CD4-positive, CD25-positive, alpha-beta regulatory T cell (primary cell): ENCODE measurements at regions not wholly inside any gene's neighbourhood (a gene's known extent, or its start where the extent isn't known, plus 50 kb on each side); places are given as distances from the start of the nearest gene placed in this dataset.
"Not testable (repeated sequence)": the region's sequence is repeated elsewhere in the genome, so short reads cannot be mapped to it uniquely, and the experiment has no call there.

Experiments
- ATAC-seq, 2 donors: fragments of 150-1000 bp; cut with Tn5 transposase; one replicate each; pipeline ENCODE4 v1.10.0; 2021; ENCODE audit warnings: low read depth in 2 of 2, moderate number of reproducible peaks in 2 of 2, moderate library complexity in 1 of 2
- DNase-seq, 3 donors: peaks; one replicate each; pipeline versions ENCODE4 v3.0.0 to v3.0.0-alpha.2; 2012 to 2022; ENCODE audit warnings: mixed read lengths in 1 of 3
- H3K27ac ChIP-seq: one replicate; pipeline ENCODE4 v1.7.0; 2013; ENCODE audit warnings: mild to moderate bottlenecking, low read length; ENCODE audit not compliant: insufficient read depth, poor library complexity, severe bottlenecking
- H3K27me3 ChIP-seq: one replicate; pipeline ENCODE4 v1.7.0; 2013; ENCODE audit warnings: low read length; ENCODE audit not compliant: control insufficient read depth, insufficient read depth
- H3K36me3 ChIP-seq: one replicate; pipeline ENCODE4 v1.7.0; 2013; ENCODE audit warnings: mild to moderate bottlenecking, low read length, moderate library complexity; ENCODE audit not compliant: control insufficient read depth, insufficient read depth
- H3K4me1 ChIP-seq: 2 replicates; pipeline ENCODE4 v1.7.0; 2013; ENCODE audit warnings: mild to moderate bottlenecking, low read length; ENCODE audit not compliant: insufficient read depth, control insufficient read depth, poor library complexity, severe bottlenecking
- H3K4me3 ChIP-seq: one replicate; pipeline ENCODE4 v1.7.0; 2013; ENCODE audit warnings: low read depth, mild to moderate bottlenecking, low read length, moderate library complexity
- H3K9me3 ChIP-seq, 2 experiments: 1 replicate in 1 of 2; 2 replicates in 1 of 2; pipeline ENCODE4 v1.7.0; 2013; ENCODE audit warnings: low read length in 2 of 2, mild to moderate bottlenecking in 1 of 2, moderate library complexity in 1 of 2; ENCODE audit not compliant: control insufficient read depth in 2 of 2
- H3K27ac Mint-ChIP-seq, 3 donors: one replicate each; pipeline ENCODE4 v1.8.0; 2020 to 2022; ENCODE audit warnings: mild to moderate bottlenecking in 3 of 3, mixed read lengths in 3 of 3, moderate library complexity in 2 of 3
- H3K27me3 Mint-ChIP-seq: one replicate; pipeline ENCODE4 v1.8.0; 2022; ENCODE audit warnings: mild to moderate bottlenecking, mixed read lengths
- H3K36me3 Mint-ChIP-seq: one replicate; pipeline ENCODE4 v1.8.0; 2020; ENCODE audit warnings: mixed read lengths
- H3K4me1 Mint-ChIP-seq, 4 donors: one replicate each; pipeline ENCODE4 v1.8.0; 2020 to 2022; ENCODE audit warnings: mixed read lengths in 4 of 4, mild to moderate bottlenecking in 1 of 4
- H3K4me3 Mint-ChIP-seq, 4 donors: one replicate each; pipeline ENCODE4 v1.8.0; 2020 to 2022; ENCODE audit warnings: mild to moderate bottlenecking in 4 of 4, mixed read lengths in 4 of 4, moderate library complexity in 3 of 4
- H3K9me3 Mint-ChIP-seq, 7 donors: one replicate each; pipeline ENCODE4 v1.8.0; 2020 to 2022; ENCODE audit warnings: mixed read lengths in 7 of 7, mild to moderate bottlenecking in 3 of 7, moderate library complexity in 2 of 7

DNA sequence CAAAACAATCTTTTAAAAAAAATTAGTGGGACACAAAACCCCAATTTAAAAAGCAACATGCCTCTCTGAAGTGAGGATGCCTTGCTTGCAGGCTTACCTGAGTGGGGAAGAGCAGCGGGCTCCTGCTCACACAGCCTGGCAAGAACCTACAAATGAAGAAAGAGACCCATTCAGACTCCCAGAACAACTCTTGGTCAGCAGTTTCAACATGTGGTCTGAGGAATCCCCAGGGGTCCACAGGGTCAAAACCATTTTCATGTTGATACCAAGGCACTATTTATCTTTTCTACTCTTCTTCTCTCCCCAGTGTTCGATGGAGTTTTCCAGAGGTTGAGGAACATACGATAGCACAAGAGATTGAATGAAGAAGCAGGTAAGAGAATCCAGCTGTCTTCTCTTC is 55.9 kb downstream of the SIPA1L2 start:
- H3K4me3 Mint-ChIP-seq, result no peak overlapping the region
- Histone ChIP-seq H3K4me1 (no peaks in the 10 kb centered on the region), H3K27ac (no peak overlapping the region), H3K9me3 (no peaks in the 10 kb centered on the region), H3K36me3 (no peaks in the 10 kb centered on the region), H3K4me3 (no peak overlapping the region), H3K27me3 (no peaks in the 10 kb centered on the region)
- ATAC-seq (no peak), DNase-seq (no peak)
- H3K9me3 Mint-ChIP-seq, result peaks cover 0 to 4% (median 2%) of the 10 kb centered on the region in 7 donors
- peaks cover 2 to 16% (median 5%) of the 10 kb centered on the region in 4 donors for H3K4me1 Mint-ChIP-seq
- no peaks in the 10 kb centered on the region for H3K36me3 Mint-ChIP-seq
- no peak overlapping the region for H3K27ac Mint-ChIP-seq
- peaks cover 4% of the 10 kb centered on the region for H3K27me3 Mint-ChIP-seq

DNA sequence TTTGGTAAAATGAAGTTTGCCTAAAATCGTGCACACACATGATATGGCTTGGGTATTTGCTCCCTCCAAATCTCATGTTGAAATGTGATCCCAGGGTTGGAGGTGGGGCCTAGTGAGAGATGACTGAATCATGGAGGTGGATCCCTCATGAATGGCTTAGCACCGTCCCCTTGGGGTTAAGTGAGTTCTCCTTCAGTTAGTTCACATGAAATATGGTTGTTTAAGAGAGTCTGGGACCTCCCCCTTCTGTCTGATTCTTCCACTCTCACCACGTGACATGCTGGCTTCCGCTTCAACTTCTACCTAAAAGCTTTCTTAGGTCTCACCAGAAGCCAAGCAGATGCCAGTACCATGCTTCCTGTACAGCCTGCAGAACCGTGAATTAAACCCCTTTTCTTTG is 58.4 kb downstream of the SIPA1L2 start:
- Mint-ChIP-seq H3K27me3 (peaks cover 4% of the 10 kb centered on the region), H3K27ac (no peak overlapping the region), H3K4me3 (no peak overlapping the region), H3K4me1 (peaks cover 0 to 2% (median 0%) of the 10 kb centered on the region in 4 donors), H3K9me3 (peaks cover 0 to 4% (median 0%) of the 10 kb centered on the region in 7 donors), H3K36me3 (no peaks in the 10 kb centered on the region)
- ATAC-seq, result no peak
- no peaks in the 10 kb centered on the region for H3K36me3 ChIP-seq
- no peak overlapping the region for H3K27ac ChIP-seq
- H3K9me3 ChIP-seq, result no peaks in the 10 kb centered on the region
- no peak for DNase-seq
- H3K4me3 ChIP-seq, result no peak overlapping the region
- no peaks in the 10 kb centered on the region for H3K27me3 ChIP-seq
- no peaks in the 10 kb centered on the region for H3K4me1 ChIP-seq

DNA sequence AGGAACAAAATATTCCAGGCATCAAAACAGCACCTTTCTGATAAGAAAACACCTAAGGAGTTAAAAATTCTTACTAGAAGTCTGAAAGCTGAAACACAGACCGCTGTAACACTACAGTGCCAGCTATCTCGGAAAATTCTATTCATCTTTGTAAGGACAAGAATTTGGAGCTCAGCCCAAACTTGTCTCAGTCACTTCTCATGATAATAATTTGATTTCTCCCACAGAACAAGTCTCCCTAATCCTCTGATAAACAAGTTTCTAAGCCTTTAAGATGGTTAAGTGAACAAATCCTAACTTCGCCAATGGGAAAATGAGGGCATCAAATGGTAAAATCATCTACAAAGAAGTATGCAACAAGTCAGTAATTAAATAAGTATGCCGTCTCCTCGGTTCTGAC is 59.9 kb downstream of the SIPA1L2 start:
- no peaks in the 10 kb centered on the region for H3K4me1 Mint-ChIP-seq
- DNase-seq, result no peak
- no peak overlapping the region for H3K4me3 Mint-ChIP-seq
- no peaks in the 10 kb centered on the region for H3K9me3 ChIP-seq
- H3K27ac ChIP-seq, result no peak overlapping the region
- no peaks in the 10 kb centered on the region for H3K27me3 ChIP-seq
- ATAC-seq, result no peak
- no peak overlapping the region for H3K27ac Mint-ChIP-seq
- H3K4me3 ChIP-seq, result no peak overlapping the region
- peaks cover 0 to 2% (median 0%) of the 10 kb centered on the region in 7 donors for H3K9me3 Mint-ChIP-seq
- H3K4me1 ChIP-seq, result no peaks in the 10 kb centered on the region
- H3K27me3 Mint-ChIP-seq, result peaks cover 4% of the 10 kb centered on the region
- no peaks in the 10 kb centered on the region for H3K36me3 ChIP-seq
- H3K36me3 Mint-ChIP-seq, result no peaks in the 10 kb centered on the region

GRCh38 chr1:232569554-232569921 is 60.4 kb downstream of the SIPA1L2 start:
- not testable (repeated sequence) for H3K36me3 Mint-ChIP-seq, H3K27ac ChIP-seq, H3K36me3 ChIP-seq, H3K9me3 ChIP-seq, ATAC-seq, H3K4me1 Mint-ChIP-seq, H3K27ac Mint-ChIP-seq, H3K27me3 Mint-ChIP-seq, H3K4me1 ChIP-seq, H3K4me3 Mint-ChIP-seq, H3K9me3 Mint-ChIP-seq, H3K27me3 ChIP-seq, H3K4me3 ChIP-seq, DNase-seq

GRCh38 chr1:232568906-232569553 is 60.9 kb downstream of the SIPA1L2 start:
- Histone ChIP-seq H3K36me3 (no peaks in the 10 kb centered on the region), H3K4me1 (no peaks in the 10 kb centered on the region), H3K27ac (no peak overlapping the region), H3K4me3 (no peak overlapping the region), H3K9me3 (no peaks in the 10 kb centered on the region), H3K27me3 (no peaks in the 10 kb centered on the region)
- Mint-ChIP-seq H3K9me3 (peaks cover 0 to 2% (median 0%) of the 10 kb centered on the region in 7 donors), H3K4me3 (no peak overlapping the region), H3K27me3 (peaks cover 4% of the 10 kb centered on the region), H3K27ac (no peak overlapping the region), H3K36me3 (no peaks in the 10 kb centered on the region), H3K4me1 (no peaks in the 10 kb centered on the region)
- DNase-seq (no peak), ATAC-seq (no peak)

DNA sequence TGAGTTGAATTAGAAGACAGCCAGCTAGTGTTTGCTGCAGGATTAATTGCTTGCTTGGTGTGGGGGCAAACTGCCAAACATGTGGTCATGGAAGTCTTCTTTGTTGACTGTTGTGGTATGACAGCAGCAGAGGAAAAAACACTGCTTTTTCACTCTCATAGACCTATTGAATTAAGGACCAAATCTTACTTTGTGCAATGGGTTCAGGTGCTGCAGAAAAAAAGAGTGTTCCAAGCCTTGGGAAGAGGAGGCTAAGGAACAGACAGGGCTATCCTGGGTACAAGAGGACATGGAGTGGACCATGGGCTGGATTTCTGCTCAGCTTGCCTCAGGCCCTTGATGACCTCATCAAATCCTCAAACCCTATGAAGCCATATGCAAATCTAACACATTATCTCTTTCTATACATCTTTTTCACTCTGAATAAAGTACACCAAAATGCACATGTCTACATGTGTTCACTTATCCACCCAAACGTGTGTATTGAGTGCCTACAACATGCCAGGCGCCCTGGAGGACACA is 61.5 kb downstream of the SIPA1L2 start:
- Histone ChIP-seq H3K36me3 (no peaks in the 10 kb centered on the region), H3K27ac (no peak overlapping the region), H3K4me1 (no peaks in the 10 kb centered on the region), H3K27me3 (no peaks in the 10 kb centered on the region), H3K4me3 (no peak overlapping the region), H3K9me3 (no peaks in the 10 kb centered on the region)
- Mint-ChIP-seq H3K27me3 (peaks cover 4% of the 10 kb centered on the region), H3K36me3 (no peaks in the 10 kb centered on the region), H3K27ac (no peak overlapping the region), H3K4me1 (no peaks in the 10 kb centered on the region), H3K4me3 (no peak overlapping the region), H3K9me3 (peaks cover 0 to 2% (median 0%) of the 10 kb centered on the region in 7 donors)
- DNase-seq (no peak), ATAC-seq (no peak)

GRCh38 chr1:232566093-232566492 is 63.8 kb downstream of the SIPA1L2 start:
- Mint-ChIP-seq H3K4me1 (no peaks in the 10 kb centered on the region), H3K27me3 (peaks cover 4% of the 10 kb centered on the region), H3K9me3 (no peaks in the 10 kb centered on the region), H3K27ac (no peak overlapping the region), H3K4me3 (no peak overlapping the region), H3K36me3 (no peaks in the 10 kb centered on the region)
- no peaks in the 10 kb centered on the region for H3K27me3 ChIP-seq
- H3K4me1 ChIP-seq, result no peaks in the 10 kb centered on the region
- no peaks in the 10 kb centered on the region for H3K9me3 ChIP-seq
- ATAC-seq (no peak), DNase-seq (no peak)
- no peak overlapping the region for H3K27ac ChIP-seq
- no peaks in the 10 kb centered on the region for H3K36me3 ChIP-seq
- no peak overlapping the region for H3K4me3 ChIP-seq

- no peak overlapping the region for H3K27ac Mint-ChIP-seq
- ATAC-seq (no peak), DNase-seq (no peak)
- Histone ChIP-seq H3K36me3 (no peaks in the 10 kb centered on the region), H3K27me3 (no peaks in the 10 kb centered on the region), H3K9me3 (no peaks in the 10 kb centered on the region), H3K4me3 (no peak overlapping the region), H3K27ac (no peak overlapping the region), H3K4me1 (no peaks in the 10 kb centered on the region)
- peaks cover 0 to 2% (median 0%) of the 10 kb centered on the region in 7 donors for H3K9me3 Mint-ChIP-seq
- no peaks in the 10 kb centered on the region for H3K4me1 Mint-ChIP-seq
- H3K4me3 Mint-ChIP-seq, result no peak overlapping the region
- no peaks in the 10 kb centered on the region for H3K36me3 Mint-ChIP-seq
- H3K27me3 Mint-ChIP-seq, result no peaks in the 10 kb centered on the region
Measured at GRCh38 chr1:232562855-232563510, 67.0 kb downstream of the SIPA1L2 start.
